Activated T-cell treated with anti-CD3 and anti-CD28 coated beads, Interleukin-2, amount 50 U/mL, for 4 hours (primary cell): ENCODE measurements at regions not wholly inside any gene's neighbourhood (a gene's known extent, or its start where the extent isn't known, plus 50 kb on each side); places are given as distances from the start of the nearest gene placed in this dataset.

Experiments
- ATAC-seq, 2 donors: fragments of 200-7000 bp; cut with Tn5 transposase; one replicate each; pipeline ENCODE4 v1.10.0; 2021
- DNase-seq: peaks from one replicate; pipeline ENCODE4 v3.0.0-alpha.2; 2020
- H3K27me3 Mint-ChIP-seq: one replicate; pipeline ENCODE4 v1.8.0; 2021; ENCODE audit warnings: low read depth, mixed read lengths
- H3K36me3 Mint-ChIP-seq: one replicate; pipeline ENCODE4 v1.8.0; 2022; ENCODE audit warnings: mixed read lengths; ENCODE audit not compliant: insufficient read depth
- H3K4me1 Mint-ChIP-seq: one replicate; pipeline ENCODE4 v1.8.0; 2021; ENCODE audit warnings: low read depth, mixed read lengths
- H3K4me3 Mint-ChIP-seq: one replicate; pipeline ENCODE4 v1.8.0; 2021; ENCODE audit warnings: mild to moderate bottlenecking, moderate library complexity, mixed read lengths
- H3K9me3 Mint-ChIP-seq: one replicate; pipeline ENCODE4 v1.8.0; 2021; ENCODE audit warnings: mixed read lengths

DNA sequence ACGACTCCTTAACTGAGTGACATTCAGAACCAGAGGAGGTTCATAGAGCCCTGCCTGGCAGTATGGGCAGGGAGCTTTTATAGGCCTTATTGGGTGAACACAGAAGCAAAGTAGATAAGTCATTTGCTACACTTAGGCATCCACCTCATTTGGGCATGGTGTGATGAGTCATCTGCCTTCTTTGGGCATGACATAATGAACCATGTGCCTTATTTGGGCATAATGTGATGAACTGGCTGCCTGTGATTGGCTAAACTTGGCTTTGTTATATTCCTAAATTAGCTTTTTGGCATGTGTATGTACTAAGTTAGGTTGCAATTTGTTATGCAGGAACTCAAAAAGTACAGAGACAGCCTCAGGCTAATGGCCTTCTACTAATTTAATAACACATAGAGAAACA lies 2210.2 kb upstream of the PCDH20 start:
- Mint-ChIP-seq H3K4me1 (no peaks in the 10 kb centered on the region), H3K9me3 (peaks cover 15% of the 10 kb centered on the region), H3K27me3 (no peaks in the 10 kb centered on the region), H3K36me3 (no peaks in the 10 kb centered on the region), H3K4me3 (no peak overlapping the region)
- no peak for DNase-seq
- ATAC-seq: no peak

DNA sequence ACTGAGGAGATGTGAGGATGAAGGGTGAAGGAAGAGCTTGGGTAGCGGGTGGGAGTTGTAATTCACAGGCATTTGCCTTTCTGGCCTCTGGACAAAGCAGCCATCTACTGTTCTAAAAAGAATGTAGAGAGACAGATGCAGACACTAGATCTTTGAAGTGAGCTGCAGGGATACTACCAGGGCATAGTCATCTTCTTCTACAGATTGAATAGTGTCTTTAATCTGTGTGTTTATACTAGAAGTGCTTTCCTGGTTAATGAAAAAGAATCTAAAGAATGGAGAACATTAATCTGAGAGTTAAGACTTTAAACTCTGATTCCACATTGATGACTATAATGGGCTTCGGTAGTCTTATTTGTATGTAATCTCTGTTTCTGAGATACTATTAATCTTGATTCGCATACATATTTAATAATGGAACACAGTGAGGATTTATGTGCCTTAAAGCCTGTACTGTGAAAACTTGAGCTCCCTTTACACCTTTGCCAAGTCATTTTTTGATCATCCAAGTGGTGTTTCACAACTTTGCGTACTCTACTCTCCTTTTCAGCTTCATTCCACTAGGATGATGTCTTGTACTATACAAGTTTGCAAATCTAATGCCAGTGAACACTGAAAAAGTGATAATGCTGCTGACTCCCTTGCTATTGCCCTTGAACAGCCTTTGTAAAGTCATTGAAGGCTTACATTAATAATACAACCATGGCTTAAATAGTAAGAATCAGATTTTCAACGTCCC lies 2199.4 kb upstream of the PCDH20 start:
- ATAC-seq (no peak), DNase-seq (no peak)
- no peaks in the 10 kb centered on the region for H3K4me1 Mint-ChIP-seq
- H3K36me3 Mint-ChIP-seq: no peaks in the 10 kb centered on the region
- peaks cover 7% of the 10 kb centered on the region for H3K9me3 Mint-ChIP-seq
- no peaks in the 10 kb centered on the region for H3K27me3 Mint-ChIP-seq
- H3K4me3 Mint-ChIP-seq: no peak overlapping the region

DNA sequence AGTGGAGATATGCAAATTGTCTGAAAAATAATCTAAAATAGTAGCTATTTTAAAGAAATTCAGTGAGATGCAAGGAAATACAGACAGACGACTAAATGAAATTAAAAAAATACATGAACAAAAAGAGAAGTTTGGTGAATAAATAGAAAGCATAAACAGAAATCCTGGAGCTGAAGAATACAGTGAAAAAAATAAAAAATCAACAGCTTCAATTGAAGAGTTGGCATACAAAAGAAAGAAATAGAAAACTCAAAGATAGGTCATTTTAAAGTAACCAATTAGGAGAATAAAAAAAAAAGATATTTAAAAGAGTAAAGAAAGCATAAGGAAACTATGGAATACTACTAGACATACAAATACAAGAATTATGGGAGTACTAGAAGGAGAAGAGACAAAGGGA lies 2191.5 kb upstream of the PCDH20 start:
- Mint-ChIP-seq H3K36me3 (no peaks in the 10 kb centered on the region), H3K27me3 (no peaks in the 10 kb centered on the region), H3K4me1 (no peaks in the 10 kb centered on the region), H3K9me3 (peaks cover 32% of the 10 kb centered on the region), H3K4me3 (no peak overlapping the region)
- ATAC-seq (no peak), DNase-seq (no peak)

DNA sequence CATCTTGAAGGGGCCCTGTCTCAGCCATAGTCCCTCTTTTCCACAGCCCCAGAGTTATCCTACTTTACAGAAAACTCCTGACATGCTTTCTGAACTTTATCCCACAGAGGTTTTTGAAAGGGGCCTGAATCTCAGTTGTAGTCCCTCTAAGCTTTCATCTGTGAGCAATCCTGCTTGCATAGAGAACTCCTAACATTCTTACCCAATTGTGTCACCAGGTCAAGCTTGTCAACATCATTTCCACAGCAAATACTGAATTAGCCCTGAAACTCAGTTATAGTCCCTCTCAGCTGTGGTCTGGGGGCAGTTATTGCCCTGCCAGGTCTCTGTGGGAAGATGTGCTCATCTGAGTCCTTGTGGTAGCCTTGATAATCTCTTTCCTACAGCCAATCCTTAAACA lies 2190.3 kb upstream of the PCDH20 start:
- H3K27me3 Mint-ChIP-seq: no peaks in the 10 kb centered on the region
- no peaks in the 10 kb centered on the region for H3K36me3 Mint-ChIP-seq
- peaks cover 32% of the 10 kb centered on the region for H3K9me3 Mint-ChIP-seq
- no peak overlapping the region for H3K4me3 Mint-ChIP-seq
- no peak for DNase-seq
- no peak for ATAC-seq
- H3K4me1 Mint-ChIP-seq: no peaks in the 10 kb centered on the region

DNA sequence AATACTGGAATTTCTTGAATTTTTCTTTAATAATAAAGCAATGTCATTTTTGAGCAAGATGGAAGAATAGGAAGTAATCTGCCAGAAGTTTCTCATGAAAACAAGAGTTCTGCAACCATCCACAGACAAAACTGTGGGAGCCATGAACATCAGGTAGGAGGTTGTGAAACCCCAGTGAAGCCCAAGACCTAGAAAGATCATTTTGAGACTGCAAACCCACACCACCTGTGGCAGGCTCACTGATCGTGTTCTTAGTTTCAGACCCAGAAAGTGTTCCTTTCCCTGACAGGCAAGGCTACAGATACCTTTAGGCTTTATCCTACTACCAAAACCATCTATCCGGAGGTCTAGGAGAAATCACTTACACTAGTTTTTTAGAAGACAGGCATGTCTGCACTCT lies 2189.8 kb upstream of the PCDH20 start:
- Mint-ChIP-seq H3K36me3 (no peaks in the 10 kb centered on the region), H3K4me1 (no peaks in the 10 kb centered on the region), H3K9me3 (peaks cover 32% of the 10 kb centered on the region), H3K27me3 (no peaks in the 10 kb centered on the region), H3K4me3 (no peak overlapping the region)
- no peak for ATAC-seq
- DNase-seq: no peak

DNA sequence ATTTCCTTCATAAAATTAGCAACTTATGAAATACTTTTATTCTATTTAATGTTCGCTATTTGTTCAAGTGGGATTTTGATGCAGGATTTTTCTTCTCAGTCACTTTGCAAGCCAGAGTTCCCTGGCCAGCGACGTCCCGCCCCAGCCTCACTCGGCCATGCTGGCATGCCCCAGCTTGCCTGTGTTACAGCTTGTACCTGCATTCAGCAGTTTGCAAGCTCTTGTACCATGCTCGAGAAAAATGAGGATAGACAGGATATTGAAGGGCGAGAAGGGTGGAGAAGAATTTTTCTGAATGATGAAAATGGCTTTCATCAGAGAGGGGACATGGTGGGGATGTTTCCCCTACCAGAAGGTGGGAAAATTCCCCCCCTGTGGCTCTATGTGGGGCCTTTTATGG lies 2180.2 kb upstream of the PCDH20 start:
- no peaks in the 10 kb centered on the region for H3K4me1 Mint-ChIP-seq
- ATAC-seq: no peak
- H3K4me3 Mint-ChIP-seq: no peak overlapping the region
- peaks cover 5% of the 10 kb centered on the region for H3K9me3 Mint-ChIP-seq
- no peaks in the 10 kb centered on the region for H3K27me3 Mint-ChIP-seq
- DNase-seq: no peak
- H3K36me3 Mint-ChIP-seq: no peaks in the 10 kb centered on the region

DNA sequence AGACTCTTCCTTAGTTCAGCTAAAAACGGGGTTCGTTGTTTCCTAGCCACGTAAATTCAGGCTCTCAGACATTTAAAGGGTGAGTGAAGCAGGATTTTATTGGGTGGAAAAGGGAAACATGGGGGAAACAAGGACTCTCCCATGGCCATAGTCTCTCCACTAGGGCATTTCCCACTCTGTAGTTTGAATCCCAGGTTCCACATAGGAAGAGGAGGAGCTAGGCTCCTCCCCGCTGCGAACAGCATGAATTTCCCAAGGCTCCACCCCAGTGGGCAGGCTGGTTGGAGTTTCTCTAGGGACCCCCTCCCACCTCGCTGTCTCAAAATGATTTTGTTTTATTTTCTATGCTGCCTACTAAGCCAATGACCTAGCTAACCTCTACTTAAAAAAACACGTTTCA lies 2170.8 kb upstream of the PCDH20 start:
- no peaks in the 10 kb centered on the region for H3K36me3 Mint-ChIP-seq
- no peak overlapping the region for H3K4me3 Mint-ChIP-seq
- H3K4me1 Mint-ChIP-seq: no peaks in the 10 kb centered on the region
- H3K9me3 Mint-ChIP-seq: peaks cover 3% of the 10 kb centered on the region
- H3K27me3 Mint-ChIP-seq: no peaks in the 10 kb centered on the region
- no peak for ATAC-seq
- DNase-seq: no peak

DNA sequence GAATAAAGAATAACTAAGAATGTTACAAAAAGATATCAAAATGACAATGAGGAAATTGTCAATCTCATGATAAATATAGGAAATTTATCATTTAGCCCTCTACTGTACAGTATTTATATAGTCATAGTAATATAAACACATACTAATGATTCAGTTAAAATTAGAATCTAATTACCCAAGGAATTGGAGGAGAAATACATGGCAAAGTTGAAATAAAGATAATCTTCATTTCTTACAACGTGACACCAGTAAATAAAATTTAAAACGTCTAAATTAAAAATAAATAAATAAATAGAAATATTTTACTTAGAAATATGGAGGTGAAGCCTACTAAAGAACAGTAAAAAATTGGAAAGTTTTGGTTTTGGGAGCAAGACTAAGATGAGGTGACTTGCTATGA lies 2163.1 kb upstream of the PCDH20 start:
- Mint-ChIP-seq H3K36me3 (no peaks in the 10 kb centered on the region), H3K4me1 (no peaks in the 10 kb centered on the region), H3K27me3 (no peaks in the 10 kb centered on the region), H3K9me3 (peaks cover 16% of the 10 kb centered on the region), H3K4me3 (no peak overlapping the region)
- DNase-seq (no peak), ATAC-seq (no peak)

DNA sequence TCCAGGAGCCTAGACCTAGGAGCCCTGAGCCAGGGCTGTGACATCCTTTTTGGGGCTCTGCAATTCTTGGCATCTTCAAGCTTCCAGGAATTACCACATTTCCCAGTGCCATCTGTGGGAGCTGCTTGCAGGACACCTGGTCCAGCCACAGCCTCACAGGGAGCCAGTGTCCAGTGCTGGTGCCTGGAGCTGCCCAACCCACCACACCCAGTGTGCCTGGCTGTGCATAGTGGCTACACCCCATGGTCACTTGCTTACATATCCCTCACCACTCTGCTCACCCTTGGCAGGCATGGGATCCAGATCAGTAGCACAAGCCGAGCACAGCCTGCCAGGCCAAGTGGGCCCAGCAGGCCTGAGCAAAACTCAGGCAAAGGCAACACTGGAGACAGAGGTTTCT lies 2151.4 kb upstream of the PCDH20 start:
- Mint-ChIP-seq H3K9me3 (peaks cover 9% of the 10 kb centered on the region), H3K36me3 (no peaks in the 10 kb centered on the region), H3K4me1 (no peaks in the 10 kb centered on the region), H3K4me3 (no peak overlapping the region), H3K27me3 (no peaks in the 10 kb centered on the region)
- no peak for DNase-seq
- ATAC-seq: no peak

DNA sequence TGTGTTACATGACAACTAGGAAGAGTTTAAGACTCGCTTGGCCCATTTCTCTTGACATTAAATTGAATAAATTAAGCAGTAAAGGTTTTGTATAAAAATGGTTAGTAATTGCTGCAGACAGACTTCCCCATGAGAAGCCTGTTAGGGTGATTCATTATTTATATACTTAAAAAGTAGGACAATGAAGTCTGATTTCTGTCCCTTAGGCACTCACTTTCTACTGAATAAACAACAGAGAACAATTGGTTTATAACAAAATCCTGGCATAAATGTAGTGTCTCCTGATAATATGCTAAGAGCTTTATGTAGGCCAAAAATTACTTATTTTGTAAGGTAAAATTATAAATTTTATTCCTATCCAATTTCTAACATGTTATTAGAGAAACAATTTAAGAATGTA lies 2138.5 kb upstream of the PCDH20 start:
- no peak overlapping the region for H3K4me3 Mint-ChIP-seq
- peaks cover 8% of the 10 kb centered on the region for H3K9me3 Mint-ChIP-seq
- no peaks in the 10 kb centered on the region for H3K27me3 Mint-ChIP-seq
- no peaks in the 10 kb centered on the region for H3K36me3 Mint-ChIP-seq
- DNase-seq: no peak
- ATAC-seq: no peak
- H3K4me1 Mint-ChIP-seq: no peaks in the 10 kb centered on the region

DNA sequence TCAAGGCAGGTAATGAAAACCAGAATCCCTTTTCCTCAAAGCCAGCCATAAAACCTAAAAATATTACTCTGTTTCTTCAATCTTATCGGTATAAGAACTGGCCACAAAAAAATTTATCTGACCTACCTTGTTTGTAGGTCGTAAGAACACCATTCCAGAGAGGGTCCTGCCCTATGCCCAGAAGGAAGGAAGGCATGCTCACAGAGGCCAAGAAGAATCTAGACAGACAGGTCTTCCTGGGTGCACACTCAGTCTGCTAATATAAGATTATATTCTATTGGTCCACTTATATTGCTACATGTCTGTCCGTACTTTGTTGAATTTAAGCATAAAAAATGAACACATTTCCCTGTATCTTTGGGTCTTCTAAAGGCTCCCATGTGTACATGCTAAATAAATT lies 2136.1 kb upstream of the PCDH20 start:
- no peak for ATAC-seq
- H3K27me3 Mint-ChIP-seq: no peaks in the 10 kb centered on the region

DNA sequence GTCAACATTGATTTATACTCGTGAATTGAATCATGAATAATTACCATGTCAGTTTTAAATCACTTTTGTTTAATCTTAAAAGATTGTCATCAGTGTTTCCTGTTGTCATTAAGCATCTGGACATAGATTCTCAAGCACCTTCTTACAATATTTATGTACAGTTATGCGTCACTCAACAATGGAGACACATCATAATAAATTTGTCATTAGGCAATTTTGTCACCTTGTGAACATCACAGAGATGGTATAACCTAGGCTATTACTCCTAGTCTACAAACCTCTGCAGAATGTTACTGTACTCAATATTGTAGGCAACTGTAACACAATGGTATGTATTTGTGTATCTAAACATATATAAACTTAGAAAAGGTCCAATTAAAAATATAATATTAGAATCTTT lies 2130.9 kb upstream of the PCDH20 start:
- ATAC-seq (no peak), DNase-seq (no peak)
- no peak overlapping the region for H3K4me3 Mint-ChIP-seq
- no peaks in the 10 kb centered on the region for H3K4me1 Mint-ChIP-seq
- peaks cover 11% of the 10 kb centered on the region for H3K9me3 Mint-ChIP-seq
- no peaks in the 10 kb centered on the region for H3K27me3 Mint-ChIP-seq
- H3K36me3 Mint-ChIP-seq: no peaks in the 10 kb centered on the region

More for the DNA sequence above, 2136.1 kb upstream of the PCDH20 start:
- Mint-ChIP-seq H3K4me3 (no peak overlapping the region), H3K36me3 (no peaks in the 10 kb centered on the region), H3K9me3 (peaks cover 8% of the 10 kb centered on the region), H3K4me1 (no peaks in the 10 kb centered on the region)
- DNase-seq: no peak

DNA sequence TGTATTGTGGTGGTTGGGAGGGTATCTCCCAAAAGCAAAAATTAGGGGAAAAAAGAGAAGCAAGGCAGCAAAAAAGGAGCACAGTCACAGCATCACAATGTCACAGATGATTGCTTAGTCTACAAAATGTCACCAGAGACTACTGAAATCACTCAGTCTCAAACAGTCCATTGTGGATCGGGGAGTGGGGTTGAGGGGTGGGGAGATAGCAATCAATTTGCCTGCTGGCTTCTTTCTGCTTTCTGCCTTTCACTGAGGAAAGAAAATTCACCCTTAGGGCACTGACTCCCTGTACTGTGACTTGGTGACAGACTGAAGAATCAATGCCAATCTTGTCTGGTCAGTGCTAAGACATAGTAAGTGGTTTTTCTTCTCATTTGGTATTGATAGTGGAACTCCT lies 2127.1 kb upstream of the PCDH20 start:
- no peaks in the 10 kb centered on the region for H3K36me3 Mint-ChIP-seq

DNA sequence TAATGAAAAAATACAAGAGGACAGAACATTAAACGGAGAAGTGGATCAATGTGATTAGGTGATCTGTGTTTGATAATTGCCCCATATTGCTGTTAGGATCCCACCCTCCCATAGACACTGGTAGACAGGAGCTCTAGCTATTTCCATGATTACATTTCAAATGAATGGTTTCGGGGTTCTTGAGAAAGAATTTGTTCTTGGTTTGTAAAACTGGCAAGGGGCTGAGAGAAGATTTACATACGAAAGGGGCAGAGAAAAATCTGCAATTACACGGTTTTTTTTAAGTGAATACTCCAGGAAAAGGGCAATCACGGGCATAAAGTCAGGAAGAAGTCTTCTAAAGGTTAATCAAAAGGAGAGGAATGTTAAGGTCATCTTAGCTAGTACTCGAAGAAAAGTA lies 2125.7 kb upstream of the PCDH20 start:
- ATAC-seq: no peak
- H3K36me3 Mint-ChIP-seq: no peaks in the 10 kb centered on the region

More for the DNA sequence above, 2127.1 kb upstream of the PCDH20 start:
- Mint-ChIP-seq H3K9me3 (peaks cover 19% of the 10 kb centered on the region), H3K4me1 (no peaks in the 10 kb centered on the region), H3K4me3 (no peak overlapping the region), H3K27me3 (no peaks in the 10 kb centered on the region)
- no peak for DNase-seq
- no peak for ATAC-seq

DNA sequence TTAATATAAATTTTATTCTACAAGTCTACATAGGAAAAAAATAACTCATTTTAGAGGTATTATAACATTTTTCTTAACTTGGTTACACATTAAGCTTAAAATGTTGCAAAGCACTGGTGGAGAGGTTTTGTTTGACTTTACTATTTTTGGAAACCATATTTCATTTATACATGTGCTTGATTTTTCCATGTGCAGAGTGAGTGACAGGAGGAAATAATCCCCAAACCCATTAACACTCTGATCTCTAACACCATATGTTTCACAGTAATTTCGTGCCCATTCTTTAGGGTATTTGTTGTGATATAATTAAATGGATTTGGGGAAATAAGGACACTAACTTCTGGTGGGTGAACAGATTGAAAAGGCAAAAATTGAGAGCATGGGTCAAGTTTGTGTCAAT lies 2124.4 kb upstream of the PCDH20 start:
- ATAC-seq (no peak), DNase-seq (no peak)
- no peaks in the 10 kb centered on the region for H3K36me3 Mint-ChIP-seq
- H3K4me1 Mint-ChIP-seq: no peaks in the 10 kb centered on the region
- H3K9me3 Mint-ChIP-seq: peaks cover 23% of the 10 kb centered on the region
- H3K4me3 Mint-ChIP-seq: no peak overlapping the region
- H3K27me3 Mint-ChIP-seq: no peaks in the 10 kb centered on the region

More for the DNA sequence above, 2125.7 kb upstream of the PCDH20 start:
- no peaks in the 10 kb centered on the region for H3K4me1 Mint-ChIP-seq
- no peaks in the 10 kb centered on the region for H3K27me3 Mint-ChIP-seq
- H3K4me3 Mint-ChIP-seq: no peak overlapping the region
- DNase-seq: no peak
- H3K9me3 Mint-ChIP-seq: peaks cover 23% of the 10 kb centered on the region

DNA sequence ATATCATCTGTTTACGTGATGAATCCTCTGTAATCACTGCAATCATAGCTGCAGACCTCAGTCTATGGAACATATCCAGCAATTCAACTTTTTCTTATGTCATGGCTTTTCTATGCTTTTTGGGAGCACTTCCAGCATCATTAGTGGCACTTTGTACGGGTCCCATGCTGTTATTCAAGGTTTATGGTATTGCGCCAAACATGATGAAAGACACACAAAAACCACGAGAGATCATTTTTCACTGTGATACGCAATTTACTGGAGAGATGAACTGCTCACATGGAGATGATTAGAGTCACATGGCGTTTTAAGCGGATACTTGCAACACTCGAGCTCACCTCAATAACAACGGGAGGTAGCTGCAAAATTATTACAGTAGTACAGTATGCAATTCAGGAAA lies 2101.7 kb upstream of the PCDH20 start:
- peaks cover 6% of the 10 kb centered on the region for H3K9me3 Mint-ChIP-seq
- no peaks in the 10 kb centered on the region for H3K27me3 Mint-ChIP-seq
- no peaks in the 10 kb centered on the region for H3K36me3 Mint-ChIP-seq
- no peaks in the 10 kb centered on the region for H3K4me1 Mint-ChIP-seq
- ATAC-seq (no peak), DNase-seq (no peak)
- H3K4me3 Mint-ChIP-seq: no peak overlapping the region
